Smooth muscle cell (in vitro differentiated cells): ENCODE measurements at regions not wholly inside any gene's neighbourhood (a gene's known extent, or its start where the extent isn't known, plus 50 kb on each side); places are given as distances from the start of the nearest gene placed in this dataset.

Experiments used
- DNase-seq: peaks from one replicate; lab custom pipeline; 2025; ENCODE audit not compliant: unreplicated experiment; lab: John Stamatoyannopoulos, UW
- H2AFZ ChIP-seq: fragments of 200-600 bp; sonication (generic); 2 replicates; pipeline ENCODE4 v1.6.0; 2016; ENCODE audit warnings: antibody characterized with exemption, low read depth, mild to moderate bottlenecking
- H3F3A ChIP-seq: fragments of 200-600 bp; sonication (generic); 2 replicates; pipeline ENCODE4 v1.6.0; 2017; ENCODE audit warnings: antibody characterized with exemption, low read depth
- H3K27ac ChIP-seq: fragments of 200-600 bp; sonication (generic); 2 replicates; pipeline ENCODE4 v1.5.1; 2016; ENCODE audit warnings: low read depth, mild to moderate bottlenecking
- H3K27me3 ChIP-seq: fragments of 200-600 bp; sonication (generic); 2 replicates; pipeline ENCODE4 v1.6.1; 2016; ENCODE audit warnings: low read depth, mild to moderate bottlenecking
- H3K36me3 ChIP-seq: fragments of 200-600 bp; sonication (generic); 2 replicates; pipeline ENCODE4 v1.5.1; 2016; ENCODE audit warnings: low read depth
- H3K4me1 ChIP-seq: fragments of 200-600 bp; sonication (generic); 2 replicates; pipeline ENCODE4 v1.5.1; 2016; ENCODE audit warnings: low read depth
- H3K4me2 ChIP-seq: fragments of 200-600 bp; sonication (generic); 2 replicates; pipeline ENCODE4 v1.6.0; 2016; ENCODE audit warnings: mild to moderate bottlenecking
- H3K4me3 ChIP-seq: fragments of 200-600 bp; sonication (generic); 2 replicates; pipeline ENCODE4 v1.5.1; 2016; ENCODE audit warnings: mild to moderate bottlenecking
- H3K79me2 ChIP-seq: fragments of 200-600 bp; sonication (generic); 2 replicates; pipeline ENCODE4 v1.6.0; 2016; ENCODE audit warnings: low read depth, mild to moderate bottlenecking
- H3K9ac ChIP-seq: fragments of 200-600 bp; sonication (generic); 2 replicates; pipeline ENCODE4 v1.6.0; 2016; ENCODE audit warnings: low read depth
- H3K9me3 ChIP-seq: fragments of 200-600 bp; sonication (generic); replicated peaks from 2 replicates; pipeline ENCODE4 v1.5.1; 2016; ENCODE audit warnings: low read depth
- H4K20me1 ChIP-seq: fragments of 200-600 bp; sonication (generic); 2 replicates; pipeline ENCODE4 v1.6.0; 2016; ENCODE audit warnings: low read depth
- WGBS: methylation state at CpG from one replicate; pipeline ENCODE4 v1.1.7; 2016; ENCODE audit warnings: low lambda C conversion rate; 5-methylcytosine and 5-hydroxymethylcytosine counted together
- TF ChIP-seq, protein P1 (sequence below): fragments of 200-600 bp; sonication (generic); IDR thresholded peaks from 2 replicates; pipeline ENCODE4 v1.5.1; 2017; ENCODE audit warnings: borderline replicate concordance, mild to moderate bottlenecking, antibody characterized with exemption; ENCODE audit not compliant: insufficient read depth, poor library complexity, severe bottlenecking

DNA sequence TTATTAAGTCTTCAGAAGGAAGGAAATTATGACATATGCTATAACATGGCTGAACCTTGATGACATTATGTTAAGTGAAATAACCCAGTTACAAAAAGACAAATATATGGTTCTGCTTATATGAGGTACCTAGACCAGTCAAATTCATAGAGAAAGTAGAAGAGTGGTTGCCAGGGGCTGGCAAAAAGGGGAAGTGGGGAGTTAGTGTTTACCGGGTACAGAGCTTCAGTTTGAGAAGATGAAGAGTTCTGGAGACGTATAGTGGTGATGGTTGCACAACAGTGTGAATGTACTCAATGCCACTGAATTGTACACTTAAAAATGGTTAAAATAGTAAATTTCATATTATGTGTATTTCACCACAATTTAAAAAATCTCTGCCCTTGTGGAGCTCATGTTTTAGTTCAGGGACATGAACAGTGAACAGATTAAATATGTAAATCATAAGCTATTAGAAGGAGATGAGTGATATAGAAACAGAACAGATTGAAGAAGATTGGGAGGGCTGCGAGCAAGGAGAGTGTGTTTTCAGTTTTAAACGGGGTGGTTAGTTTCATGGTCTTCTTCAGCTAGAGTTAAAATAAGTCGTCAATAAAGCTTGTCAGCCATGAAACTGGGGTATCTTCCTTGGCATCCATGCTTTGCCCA, 355.2 kb downstream of the KCNRG start:
- no peaks in the 10 kb centered on the region for H4K20me1 ChIP-seq
- no peaks in the 10 kb centered on the region for H3F3A ChIP-seq
- TF ChIP-seq, protein P1, sequence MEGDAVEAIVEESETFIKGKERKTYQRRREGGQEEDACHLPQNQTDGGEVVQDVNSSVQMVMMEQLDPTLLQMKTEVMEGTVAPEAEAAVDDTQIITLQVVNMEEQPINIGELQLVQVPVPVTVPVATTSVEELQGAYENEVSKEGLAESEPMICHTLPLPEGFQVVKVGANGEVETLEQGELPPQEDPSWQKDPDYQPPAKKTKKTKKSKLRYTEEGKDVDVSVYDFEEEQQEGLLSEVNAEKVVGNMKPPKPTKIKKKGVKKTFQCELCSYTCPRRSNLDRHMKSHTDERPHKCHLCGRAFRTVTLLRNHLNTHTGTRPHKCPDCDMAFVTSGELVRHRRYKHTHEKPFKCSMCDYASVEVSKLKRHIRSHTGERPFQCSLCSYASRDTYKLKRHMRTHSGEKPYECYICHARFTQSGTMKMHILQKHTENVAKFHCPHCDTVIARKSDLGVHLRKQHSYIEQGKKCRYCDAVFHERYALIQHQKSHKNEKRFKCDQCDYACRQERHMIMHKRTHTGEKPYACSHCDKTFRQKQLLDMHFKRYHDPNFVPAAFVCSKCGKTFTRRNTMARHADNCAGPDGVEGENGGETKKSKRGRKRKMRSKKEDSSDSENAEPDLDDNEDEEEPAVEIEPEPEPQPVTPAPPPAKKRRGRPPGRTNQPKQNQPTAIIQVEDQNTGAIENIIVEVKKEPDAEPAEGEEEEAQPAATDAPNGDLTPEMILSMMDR, result no peak
- H3K4me2 ChIP-seq, result no peak overlapping the region
- H3K27me3 ChIP-seq, result no peaks in the 10 kb centered on the region
- no peaks in the 10 kb centered on the region for H3K4me1 ChIP-seq
- H3K4me3 ChIP-seq, result no peak overlapping the region
- H3K79me2 ChIP-seq, result no peaks in the 10 kb centered on the region
- no peak overlapping the region for H2AFZ ChIP-seq
- 85% methylated on average over 5 of the region's 5 CpGs for WGBS
- no peak overlapping the region for H3K27ac ChIP-seq
- no peaks in the 10 kb centered on the region for H3K9me3 ChIP-seq
- H3K9ac ChIP-seq, result no peak overlapping the region
- DNase-seq, result no peak
- H3K36me3 ChIP-seq, result no peaks in the 10 kb centered on the region

DNA sequence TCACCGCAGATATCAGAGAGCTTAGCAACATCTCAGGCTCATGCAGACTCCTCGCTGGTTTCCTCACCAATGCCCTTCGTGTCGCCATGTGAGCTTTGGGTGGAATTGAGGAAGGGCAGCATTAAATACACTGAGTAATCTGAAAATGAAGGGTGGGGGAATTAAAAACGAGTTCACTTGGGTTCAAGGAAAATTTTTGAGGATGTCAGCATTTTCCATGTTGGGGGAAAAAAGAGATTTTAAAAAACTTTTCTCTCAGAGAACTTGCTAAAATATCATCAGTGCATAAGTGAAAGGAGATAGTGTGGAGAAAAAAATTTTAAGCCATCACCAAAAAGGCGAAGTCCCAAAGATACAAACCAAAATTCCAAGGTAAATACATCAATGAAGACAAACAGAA, 359.3 kb downstream of the KCNRG start:
- no peak overlapping the region for H3K9ac ChIP-seq

DNA sequence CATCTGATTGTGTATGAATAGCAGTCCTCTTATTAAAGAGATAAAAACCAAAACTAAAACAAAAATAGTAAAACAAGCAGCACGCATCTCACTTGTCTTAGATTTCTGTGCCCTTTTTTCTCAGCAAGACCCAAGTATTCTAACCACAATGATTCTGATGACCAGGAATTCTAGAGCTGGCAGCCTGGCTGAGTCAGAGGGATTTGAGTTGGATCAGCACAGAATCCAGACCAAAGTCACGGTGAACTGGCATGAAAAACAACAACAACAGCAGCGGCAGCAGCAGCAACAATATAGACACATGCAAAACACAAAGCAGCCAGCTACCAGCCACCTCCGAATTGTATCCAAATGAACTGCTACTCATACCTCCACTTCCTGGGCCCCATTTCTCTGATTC, 360.5 kb downstream of the KCNRG start:
- Histone ChIP-seq H3K4me2 (peak overlapping the region; percentile 78), H3K4me1 (peaks cover 14% of the 10 kb centered on the region), H2AFZ (no peak overlapping the region), H3K27me3 (no peaks in the 10 kb centered on the region), H3K36me3 (peaks cover 2% of the 10 kb centered on the region), H3K9me3 (peaks cover 3% of the 10 kb centered on the region), H4K20me1 (no peaks in the 10 kb centered on the region), H3K4me3 (no peak overlapping the region), H3K79me2 (no peaks in the 10 kb centered on the region), H3K9ac (peak overlapping the region; percentile 37), H3F3A (no peaks in the 10 kb centered on the region), H3K27ac (peak overlapping the region; percentile 87)
- DNase-seq, result no peak
- WGBS, result 14% methylated on average over 4 of the region's 4 CpGs
- TF ChIP-seq, protein P1, result no peak

More for the DNA sequence above, 359.3 kb downstream of the KCNRG start:
- H3K4me3 ChIP-seq, result no peak overlapping the region
- H2AFZ ChIP-seq, result no peak overlapping the region
- no peaks in the 10 kb centered on the region for H3K9me3 ChIP-seq
- H4K20me1 ChIP-seq, result no peaks in the 10 kb centered on the region
- no peaks in the 10 kb centered on the region for H3K27me3 ChIP-seq
- H3K4me2 ChIP-seq, result no peak overlapping the region
- no peak overlapping the region for H3K27ac ChIP-seq
- H3K36me3 ChIP-seq, result no peaks in the 10 kb centered on the region
- peaks cover 14% of the 10 kb centered on the region for H3K4me1 ChIP-seq
- H3K79me2 ChIP-seq, result no peaks in the 10 kb centered on the region
- TF ChIP-seq, protein P1, result no peak
- DNase-seq, result no peak
- WGBS, result 83% methylated on average over 6 of the region's 6 CpGs
- no peaks in the 10 kb centered on the region for H3F3A ChIP-seq
